ENCODE measurements at regions not wholly inside any gene's neighbourhood (a gene's known extent, or its start where the extent isn't known, plus 50 kb on each side); places are given as distances from the start of the nearest gene placed in this dataset.

- in situ Hi-C loops (cut with MboI; ENCODE audit: low sequenced_read_pairs), result no loop called here
- no peaks in the 10 kb centered on the region for H3K9me1 ChIP-seq (ENCODE audit: insufficient read depth, low read length)
Measured at GRCh38 chr5:110087829-110088228, 398.1 kb downstream of the MAN2A1 start.

More at GRCh38 chr5:110087829-110088228, 398.1 kb downstream of the MAN2A1 start:
- POLR2A ChIA-PET (ENCODE audit: unreplicated experiment), result no interaction called here
- H3K9ac ChIP-seq (ENCODE audit: low read depth, low read length), result no peak overlapping the region
- no peak overlapping the region for H4K5ac ChIP-seq (ENCODE audit: low read depth, low read length)
- H3K18ac ChIP-seq (ENCODE audit: low read depth, low read length), result no peak overlapping the region
- TF ChIP-seq CEBPB (IDR thresholded peaks at IDR 0.05; ENCODE audit: low read depth, low read length) (0 out of 2 replicates have a peak, but pooled peaks have one; percentile 13), ELK1 (IDR thresholded peaks at IDR 0.05; ENCODE audit: borderline replicate concordance, low read depth, low read length) (no peak)
- ATAC-seq (ENCODE audit: low read depth) (no peak), DNase-seq (no peak)
- H4K8ac ChIP-seq (ENCODE audit: low read depth in 2 of 2, low read length in 2 of 2), result no peak overlapping the region
- H3K36me3 ChIP-seq (ENCODE audit: control insufficient read depth, insufficient read depth, low read length), result no peaks in the 10 kb centered on the region
- no peak overlapping the region for H3K27ac ChIP-seq (ENCODE audit: insufficient read depth, low read length)
- H3K4me3 ChIP-seq (ENCODE audit: insufficient read depth, low read depth, low read length), result no peak overlapping the region
- no peaks in the 10 kb centered on the region for H3K27me3 ChIP-seq (ENCODE audit: control insufficient read depth, insufficient read depth, low read length)
- H3K14ac ChIP-seq (replicated peaks; ENCODE audit: low read depth, low read length), result no peak overlapping the region
- intact Hi-C loops (cut with micrococcal nuclease) (no loop called here), dilution Hi-C loops (cut with HindIII; ENCODE audit: low sequenced_read_pairs, unreplicated experiment) (no loop called here)
- H3K23ac ChIP-seq (ENCODE audit: low read depth, low read length), result no peak overlapping the region
- no peak overlapping the region for H2BK5ac ChIP-seq (ENCODE audit: low read depth, low read length, poor library complexity, severe bottlenecking)
- H2AK5ac ChIP-seq (ENCODE audit: low read depth, low read length), result no peak overlapping the region
- 0% methylated on average over 3 of the region's 7 CpGs; no CpG with 5 or more reads in 1 of the 2 experiments for WGBS, 2 experiments (ENCODE audit: extremely low coverage in 2 of 2, insufficient read length in 1 of 2)
- no peak overlapping the region for H2BK120ac ChIP-seq (ENCODE audit: low read depth, low read length)
- H3K9me3 ChIP-seq (ENCODE audit: control insufficient read depth, insufficient read depth, low read length), result no peaks in the 10 kb centered on the region
- CTCF ChIA-PET, result no interaction called here
- H2AFZ ChIP-seq (replicated peaks; ENCODE audit: low read length, poor library complexity), result no peak overlapping the region
- no peak overlapping the region for H4K91ac ChIP-seq (ENCODE audit: insufficient read depth, low read depth, low read length)
- BruUV-seq (replicated peaks), result no TSS peak
- H2BK20ac ChIP-seq (ENCODE audit: low read depth, low read length), result no peak overlapping the region
- no peaks in the 10 kb centered on the region for H4K20me1 ChIP-seq (ENCODE audit: insufficient read depth, low read length)
- no peak overlapping the region for H2AK9ac ChIP-seq (replicated peaks; ENCODE audit: low read depth, low read length, poor library complexity)
- H3K4ac ChIP-seq (ENCODE audit: low read depth, low read length), result no peak overlapping the region
- H3K56ac ChIP-seq (ENCODE audit: extremely low read depth, insufficient read depth, low read length), result no peak overlapping the region
- H2BK15ac ChIP-seq (ENCODE audit: low read depth, low read length), result no peak overlapping the region
- H3K4me2 ChIP-seq (ENCODE audit: low read depth, low read length), result no peak overlapping the region
- no peaks in the 10 kb centered on the region for H3K4me1 ChIP-seq (ENCODE audit: control insufficient read depth, insufficient read depth, low read length)
- H3K79me1 ChIP-seq (ENCODE audit: low read depth in 1 of 2, low read length in 2 of 2), result no peaks in the 10 kb centered on the region

Measured in IMR-90 (cell line).